RWPE1 (cell line): ENCODE measurements at regions not wholly inside any gene's neighbourhood (a gene's known extent, or its start where the extent isn't known, plus 50 kb on each side); places are given as distances from the start of the nearest gene placed in this dataset.

ENCODE experiments used
- CTCF ChIA-PET: fragments of 350-600 bp; sonication (Branson Sonifier 250); formaldehyde crosslinking; extraction: SDS; loops from one replicate; lab custom pipeline; 2021; lab: Yijun Ruan, JAX
- POLR2A ChIA-PET: fragments of 400-600 bp; formaldehyde crosslinking; extraction: SDS; loops from one replicate; lab custom pipeline; 2020; ENCODE audit warnings: antibody characterized with exemption; ENCODE audit not compliant: low non-redundant PET; lab: Yijun Ruan, JAX
- DNase-seq: peaks from one replicate; pipeline ENCODE4 v3.0.0; 2012; ENCODE audit warnings: low spot score
- H3K27ac ChIP-seq: fragments of 450-650 bp; 2 replicates; pipeline ENCODE4 v1.5.1; 2017
- CTCF ChIP-seq: fragments of 450-650 bp; conservative IDR thresholded peaks from 2 replicates; pipeline ENCODE4 v1.5.1; 2017; ENCODE audit warnings: low read depth, mild to moderate bottlenecking

DNA sequence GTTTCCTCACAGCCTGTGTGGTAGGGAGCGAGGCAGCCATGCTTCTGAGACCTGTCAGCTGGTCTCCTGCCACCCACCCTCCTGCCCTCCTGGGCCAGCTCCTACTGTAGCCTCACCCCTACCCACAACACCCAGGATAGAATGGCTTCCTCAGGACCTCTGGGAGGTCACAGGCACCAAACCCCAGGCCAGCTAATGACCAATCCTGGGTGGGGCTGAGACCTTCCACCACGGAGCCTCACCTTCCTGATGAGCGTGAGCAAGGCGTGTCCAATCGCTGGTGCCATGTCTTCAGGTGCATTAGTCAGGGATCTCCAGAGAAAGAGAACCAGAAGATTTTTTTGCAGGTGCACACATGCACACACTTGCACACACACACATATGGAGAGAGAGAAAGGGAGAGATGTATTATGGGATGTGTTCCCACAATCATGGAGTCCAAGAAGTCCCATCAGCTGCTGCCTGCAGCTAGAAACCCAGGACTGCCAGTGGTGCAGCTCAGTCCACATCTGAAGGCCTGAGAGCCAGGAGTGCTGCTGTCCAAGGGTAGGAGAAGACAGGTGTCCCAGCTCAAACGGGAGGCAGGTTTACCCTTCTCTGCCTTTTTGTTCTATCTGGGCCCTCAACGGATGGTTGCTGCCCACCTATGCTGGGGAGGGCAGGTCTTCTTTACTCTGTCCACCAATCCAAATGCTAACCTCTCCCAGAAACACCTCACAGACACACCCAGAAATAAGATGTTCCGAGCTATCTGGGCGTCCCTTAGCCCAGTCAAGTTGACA is 70.4 kb upstream of the HDAC4 start:
- ChIA-PET POLR2A (no interaction called here), CTCF (no interaction called here)
- no peak for TF ChIP-seq CTCF
- DNase-seq = no peak
- H3K27ac ChIP-seq = no peak overlapping the region

DNA sequence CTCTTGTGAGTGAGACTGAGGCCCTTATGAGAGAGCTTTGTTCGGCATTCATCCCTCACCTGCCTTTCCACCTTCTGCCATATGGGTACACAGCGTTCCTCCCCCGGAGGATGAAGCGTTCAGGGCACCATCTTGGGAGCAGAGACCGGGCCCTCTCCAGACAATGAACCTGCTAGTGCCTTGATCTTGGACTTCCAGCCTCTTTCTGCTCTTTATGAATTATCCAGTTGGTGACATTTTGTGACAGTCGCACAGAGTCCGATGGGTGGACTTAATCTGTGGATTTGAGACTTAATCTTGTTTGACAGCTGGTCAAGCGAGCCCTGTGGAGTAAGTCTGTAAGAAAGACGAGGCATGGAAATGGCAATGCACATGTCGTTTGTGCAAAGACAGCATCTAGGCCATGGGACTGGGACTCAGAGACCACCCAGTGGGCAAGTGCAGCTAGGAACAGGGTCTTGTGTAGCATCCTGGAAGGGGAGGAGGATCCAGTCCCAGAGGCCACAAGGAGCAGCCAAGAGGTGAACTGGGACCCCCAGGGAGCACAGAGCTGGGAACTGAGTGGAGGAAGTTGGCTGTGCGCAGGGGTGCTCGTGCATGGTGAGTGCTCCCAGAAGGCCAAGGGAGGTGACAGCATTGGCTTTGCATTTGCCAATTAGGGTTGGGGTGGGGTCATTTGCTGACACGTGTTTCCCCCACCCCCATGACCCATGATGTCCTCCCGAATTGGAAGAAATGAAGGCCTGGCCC is 69.5 kb upstream of the HDAC4 start:
- CTCF ChIA-PET = no interaction called here
- no peak overlapping the region for H3K27ac ChIP-seq
- POLR2A ChIA-PET = no interaction called here
- no peak for TF ChIP-seq CTCF
- DNase-seq = no peak

DNA sequence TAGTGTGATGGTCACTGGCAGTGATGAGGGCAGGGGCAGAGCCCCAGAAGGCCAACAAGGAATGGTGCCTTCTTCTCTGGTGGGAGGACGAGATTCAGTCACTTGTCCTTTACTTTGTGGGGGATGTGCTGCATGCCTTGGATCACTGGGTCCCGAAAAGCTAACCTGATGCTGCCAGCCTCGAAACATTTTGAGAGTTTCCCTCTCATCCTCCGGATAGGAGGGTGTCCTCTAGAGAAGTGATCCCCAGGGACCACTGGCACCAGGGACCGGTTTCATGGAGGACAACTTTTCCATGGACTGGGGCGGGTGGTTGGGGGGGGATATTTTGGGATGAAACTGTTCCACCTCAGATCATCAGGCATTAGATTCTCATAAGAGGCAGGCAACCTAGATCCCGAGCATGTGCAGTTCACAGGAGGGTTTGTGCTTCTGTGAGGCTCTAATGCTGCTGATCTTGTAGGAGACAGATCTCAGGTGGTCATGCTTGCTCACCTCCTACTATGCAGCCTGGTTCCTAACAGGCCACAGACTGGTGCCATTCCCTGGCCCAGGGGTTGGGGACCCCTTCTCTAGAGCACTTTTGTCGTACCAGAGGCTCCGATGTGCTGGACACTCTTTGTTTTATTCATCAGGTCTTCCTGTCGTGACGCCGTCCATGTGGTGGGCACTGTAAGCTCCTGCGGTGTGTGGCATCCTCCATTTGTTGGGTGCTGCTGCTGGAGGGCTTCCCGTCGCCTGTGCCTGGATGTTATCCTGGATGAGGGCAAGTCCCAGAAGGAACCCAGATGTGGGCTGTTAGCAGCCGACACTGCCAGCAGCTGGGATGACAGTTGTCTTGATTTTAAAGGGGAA is 68.5 kb upstream of the HDAC4 start:
- no peak overlapping the region for H3K27ac ChIP-seq
- POLR2A ChIA-PET = no interaction called here
- CTCF ChIA-PET = no interaction called here
- no peak for TF ChIP-seq CTCF
- DNase-seq = no peak

DNA sequence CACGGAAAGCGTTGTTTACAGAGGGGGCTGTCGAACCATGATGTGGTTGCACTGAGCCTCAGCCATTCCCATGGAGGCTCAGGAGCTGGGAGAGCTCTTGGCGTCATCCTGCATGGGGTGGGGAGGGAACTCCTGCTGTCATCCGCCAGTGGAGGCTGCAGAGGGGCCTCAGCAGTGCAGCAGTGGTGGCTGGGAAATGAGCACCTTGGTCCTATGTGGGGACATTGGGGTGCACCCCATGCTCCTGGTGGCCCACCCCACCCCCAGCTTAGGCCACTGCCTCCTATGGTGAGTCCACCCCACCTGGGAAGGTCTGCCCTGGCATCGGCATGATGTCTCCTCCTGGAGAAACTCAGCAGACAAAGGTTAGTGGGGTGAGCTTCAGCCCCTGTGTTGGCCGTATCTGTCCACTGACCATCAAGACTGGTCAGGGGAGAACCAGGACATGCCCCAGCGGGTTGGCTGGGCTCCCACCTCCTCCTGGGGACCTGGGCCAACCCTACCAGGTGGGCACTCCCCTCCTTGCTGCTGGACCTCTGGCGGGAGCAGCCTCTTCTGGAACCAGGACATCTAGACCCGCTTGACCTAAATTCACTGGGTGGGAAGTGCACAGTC is 67.8 kb upstream of the HDAC4 start:
- no peak for DNase-seq
- no peak for TF ChIP-seq CTCF
- CTCF ChIA-PET = no interaction called here
- no peak overlapping the region for H3K27ac ChIP-seq
- POLR2A ChIA-PET = no interaction called here

DNA sequence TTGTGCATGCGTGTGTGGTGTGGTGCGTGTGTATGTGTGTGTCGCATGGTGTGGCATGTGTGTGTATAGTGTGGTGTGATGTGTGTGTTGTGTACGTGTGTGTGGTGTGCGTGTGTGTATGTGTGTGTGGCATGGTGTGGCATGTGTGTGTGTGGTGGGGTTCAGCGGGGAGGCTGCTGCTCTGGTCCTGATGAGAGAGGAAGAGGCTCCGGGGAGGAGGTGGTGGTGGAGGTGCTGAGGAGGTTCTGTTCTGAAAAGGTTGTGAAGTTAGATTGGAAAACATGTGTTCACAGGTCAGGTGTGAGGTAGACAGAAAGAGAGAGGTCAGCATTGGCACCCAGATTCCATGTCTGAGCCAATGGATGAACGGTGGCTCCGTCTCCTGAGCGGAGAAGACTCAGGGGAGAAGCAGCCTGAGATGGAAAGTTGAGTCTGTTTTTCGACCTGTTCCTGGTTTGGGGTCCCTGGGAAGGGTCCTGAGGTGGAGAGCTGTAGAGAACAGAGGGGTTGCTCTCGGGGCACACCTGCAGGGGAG is 67.2 kb upstream of the HDAC4 start:
- POLR2A ChIA-PET = no interaction called here

More for the DNA sequence above, 67.2 kb upstream of the HDAC4 start:
- no peak for DNase-seq
- no peak for TF ChIP-seq CTCF
- H3K27ac ChIP-seq = no peak overlapping the region
- CTCF ChIA-PET = no interaction called here
